SK-N-SH (cell line): ENCODE measurements at regions not wholly inside any gene's neighbourhood (a gene's known extent, or its start where the extent isn't known, plus 50 kb on each side); places are given as distances from the start of the nearest gene placed in this dataset.

Experiments used
- CTCF ChIA-PET: fragments of 300-600, 350-600 bp; formaldehyde crosslinking; extraction: SDS; loops from one replicate; lab custom pipeline; 2021; lab: Yijun Ruan, JAX
- POLR2A ChIA-PET: fragments of 350-600 bp; sonication (Branson Sonifier 250); formaldehyde crosslinking; extraction: SDS; loops from one replicate; lab custom pipeline; 2020; ENCODE audit warnings: antibody characterized with exemption, inconsistent platforms; lab: Yijun Ruan, JAX
- DNase-seq: peaks from one replicate; pipeline ENCODE4 v3.0.0; 2012
- H2AFZ ChIP-seq: fragments of 200-600 bp; sonication (generic); 2 replicates; pipeline ENCODE4 v1.8.1; 2016; ENCODE audit warnings: antibody characterized with exemption, mild to moderate bottlenecking, low read depth
- H3F3A ChIP-seq: fragments of 200-600 bp; sonication (generic); replicated peaks from 2 replicates; pipeline ENCODE3; 2016; ENCODE audit warnings: antibody characterized with exemption, mild to moderate bottlenecking; ENCODE audit not compliant: insufficient read depth
- H3K27ac ChIP-seq, 2 experiments: fragments of 200-500 bp in 1 of 2; fragments of 200-600 bp in 1 of 2; sonication (Bioruptor generic) in 1 of 2; sonication (generic), shearing (Covaris generic) in 1 of 2; 2 replicates each; pipeline versions ENCODE4 v1.5.1 to v1.6.1; 2014 to 2016; ENCODE audit warnings: low read depth in 2 of 2, inconsistent platforms in 1 of 2, low read length in 1 of 2, mild to moderate bottlenecking in 1 of 2, mixed read lengths in 1 of 2
- H3K27me3 ChIP-seq: fragments of 200-600 bp; sonication (generic), shearing (Covaris generic); 2 replicates; pipeline ENCODE4 v1.6.1; 2016; ENCODE audit warnings: mixed run types; ENCODE audit not compliant: insufficient read depth
- H3K36me3 ChIP-seq, 2 experiments: fragments of 200-500 bp in 1 of 2; fragments of 200-600 bp in 1 of 2; sonication (Bioruptor generic) in 1 of 2; sonication (generic) in 1 of 2; replicated peaks in 1 of 2; 2 replicates each; pipeline versions ENCODE3 to v1.5.1; 2014 to 2016; ENCODE audit warnings: low read length in 1 of 2, mild to moderate bottlenecking in 1 of 2; ENCODE audit not compliant: insufficient read depth in 2 of 2, control insufficient read depth in 1 of 2
- H3K4me1 ChIP-seq, 2 experiments: fragments of 200-500 bp in 1 of 2; fragments of 200-600 bp in 1 of 2; sonication (Bioruptor generic) in 1 of 2; sonication (generic), shearing (Covaris generic) in 1 of 2; 2 replicates each; pipeline versions ENCODE4 v1.5.1 to v1.6.1; 2014 to 2016; ENCODE audit warnings: low read depth in 1 of 2, low read length in 1 of 2, mixed run types in 1 of 2; ENCODE audit not compliant: insufficient read depth in 2 of 2, control insufficient read depth in 1 of 2
- H3K4me2 ChIP-seq: fragments of 200-600 bp; sonication (generic), shearing (Covaris generic); 2 replicates; pipeline ENCODE4 v1.6.1; 2017; ENCODE audit warnings: mixed run types
- H3K4me3 ChIP-seq, 2 experiments: fragments of 200-500 bp in 1 of 2; fragments of 200-600 bp in 1 of 2; sonication (Bioruptor generic) in 1 of 2; sonication (generic), shearing (Covaris generic) in 1 of 2; 2 replicates each; pipeline versions ENCODE4 v1.5.1 to v1.8.1; 2014 to 2016; ENCODE audit warnings: low read depth in 2 of 2, inconsistent platforms in 1 of 2, low read length in 1 of 2, mild to moderate bottlenecking in 1 of 2, mixed read lengths in 1 of 2, moderate library complexity in 1 of 2
- H3K79me2 ChIP-seq: fragments of 200-600 bp; sonication (generic); 2 replicates; pipeline ENCODE4 v1.8.1; 2017; ENCODE audit warnings: mild to moderate bottlenecking; ENCODE audit not compliant: insufficient read depth
- H3K9ac ChIP-seq: fragments of 200-600 bp; sonication (generic); 2 replicates; pipeline ENCODE4 v1.6.1; 2017; ENCODE audit warnings: mixed run types
- H3K9me2 ChIP-seq: fragments of 200-600 bp; sonication (generic); 2 replicates; pipeline ENCODE4 v1.6.1; 2017; ENCODE audit warnings: mixed run types
- H3K9me3 ChIP-seq: fragments of 200-600 bp; sonication (generic); 2 replicates; pipeline ENCODE4 v1.6.1; 2017; ENCODE audit warnings: mixed run types, mild to moderate bottlenecking, moderate library complexity
- H4K20me1 ChIP-seq: fragments of 200-600 bp; sonication (generic); 2 replicates; pipeline ENCODE4 v1.6.1; 2017; ENCODE audit warnings: mild to moderate bottlenecking, mixed run types; ENCODE audit not compliant: insufficient read depth
- CHD2 ChIP-seq: fragments of 150-350 bp; IDR thresholded peaks from 2 replicates; pipeline ENCODE4 v1.6.1; 2018; ENCODE audit warnings: low read length; ENCODE audit not compliant: partially characterized antibody
- CTCF ChIP-seq: fragments of 200-600 bp; sonication (generic); IDR thresholded peaks from 2 replicates; pipeline ENCODE4 v1.6.1; 2017; ENCODE audit warnings: antibody characterized with exemption, mild to moderate bottlenecking, moderate library complexity
- EP300 ChIP-seq, 2 experiments: IDR thresholded peaks; 2 replicates each; pipeline versions ENCODE4 v1.4.0 to v1.6.1; 2012; ENCODE audit warnings: borderline replicate concordance in 1 of 2, low read depth in 1 of 2, low read length in 1 of 2
- FOSL2 ChIP-seq: IDR thresholded peaks from 2 replicates; pipeline ENCODE4 v1.4.0; 2012; ENCODE audit warnings: low read depth, mild to moderate bottlenecking, moderate library complexity, borderline replicate concordance
- FOXJ3 ChIP-seq: sonication (generic); formaldehyde crosslinking; IDR thresholded peaks from 2 replicates; pipeline ENCODE4 v1.5.1; 2020; ENCODE audit warnings: mild to moderate bottlenecking, missing genetic modification reagents
- FOXM1 ChIP-seq: IDR thresholded peaks from 2 replicates; pipeline ENCODE4 v1.4.0; 2012; ENCODE audit warnings: low read depth, mild to moderate bottlenecking
- JUND ChIP-seq: IDR thresholded peaks from 2 replicates; pipeline ENCODE4 v1.4.0; 2012
- NRF1 ChIP-seq: IDR thresholded peaks from 2 replicates; pipeline ENCODE4 v1.6.1; 2012; ENCODE audit warnings: low read depth, mild to moderate bottlenecking, low read length
- REST ChIP-seq: IDR thresholded peaks from 2 replicates; pipeline ENCODE4 v1.6.1; 2012; ENCODE audit warnings: mild to moderate bottlenecking, low read depth, low read length, moderate library complexity
- RFX5 ChIP-seq: IDR thresholded peaks from 2 replicates; pipeline ENCODE4 v1.6.1; 2012; ENCODE audit warnings: mild to moderate bottlenecking, improper control_type of control experiment, low read length
- SIN3A ChIP-seq: IDR thresholded peaks from 2 replicates; pipeline ENCODE4 v1.6.1; 2012; ENCODE audit warnings: low read depth, mild to moderate bottlenecking, low read length, moderate library complexity, borderline replicate concordance
- SMC3 ChIP-seq: IDR thresholded peaks from 2 replicates; pipeline ENCODE4 v1.6.1; 2012; ENCODE audit warnings: low read depth, low read length, improper control_type of control experiment
- TAF1 ChIP-seq: IDR thresholded peaks from 2 replicates; pipeline ENCODE4 v1.6.1; 2012; ENCODE audit warnings: low read depth, mild to moderate bottlenecking, low read length, moderate library complexity, borderline replicate concordance
- TEAD4 ChIP-seq: IDR thresholded peaks from 2 replicates; pipeline ENCODE4 v1.4.0; 2012; ENCODE audit warnings: mild to moderate bottlenecking, borderline replicate concordance; ENCODE audit not compliant: insufficient read depth
- USF2 ChIP-seq: fragments of 150-350 bp; IDR thresholded peaks from 2 replicates; pipeline ENCODE4 v1.6.1; 2017; ENCODE audit warnings: antibody characterized with exemption, low read length, low read depth, borderline replicate concordance
- YY1 ChIP-seq: IDR thresholded peaks from 2 replicates; pipeline ENCODE4 v1.4.0; 2012; ENCODE audit warnings: low read depth, mild to moderate bottlenecking
- ZBTB33 ChIP-seq: IDR thresholded peaks from 2 replicates; pipeline ENCODE4 v1.4.0; 2012; ENCODE audit warnings: low read depth, borderline replicate concordance
- WGBS: methylation state at CpG from one replicate; pipeline ENCODE4 v1.1.6; 2017; ENCODE audit warnings: low lambda C conversion rate; 5-methylcytosine and 5-hydroxymethylcytosine counted together

GRCh38 chr6:24010133-24010532, 115.9 kb upstream of the NRSN1 start:
- no peak for TF ChIP-seq ZBTB33
- TF ChIP-seq USF2, result no peak
- no peak for TF ChIP-seq SMC3
- no peak for TF ChIP-seq NRF1
- TF ChIP-seq SIN3A, result no peak
- no peak for TF ChIP-seq CTCF
- TF ChIP-seq FOXJ3 (CRISPR knock-in tag), result no peak
- TF ChIP-seq YY1, result no peak
- no peak for TF ChIP-seq CHD2
- TF ChIP-seq RFX5, result no peak
- no peak for TF ChIP-seq FOSL2
- Histone ChIP-seq H3K36me3 (no peaks in the 10 kb centered on the region), H2AFZ (no peak overlapping the region), H3K27me3 (no peaks in the 10 kb centered on the region), H4K20me1 (no peaks in the 10 kb centered on the region), H3K79me2 (no peaks in the 10 kb centered on the region), H3K27ac (no peak overlapping the region), H3K9me2 (no peaks in the 10 kb centered on the region), H3K4me2 (no peak overlapping the region), H3F3A (no peaks in the 10 kb centered on the region), H3K4me1 (no peaks in the 10 kb centered on the region), H3K4me3 (no peak overlapping the region), H3K9me3 (no peaks in the 10 kb centered on the region), H3K9ac (no peak overlapping the region)
- DNase-seq, result no peak
- 13% methylated on average over 3 of the region's 3 CpGs for WGBS
- CTCF ChIA-PET, result no interaction called here
- POLR2A ChIA-PET, result no interaction called here

GRCh38 chr6:24016286-24016685, 109.7 kb upstream of the NRSN1 start:
- no peaks in the 10 kb centered on the region for H3K9me3 ChIP-seq
- no peak overlapping the region for H3K27ac ChIP-seq
- no peaks in the 10 kb centered on the region for H3K79me2 ChIP-seq
- no peak overlapping the region for H3K9ac ChIP-seq
- H3K4me1 ChIP-seq, result no peaks in the 10 kb centered on the region
- WGBS, result 39% methylated on average over 2 of the region's 2 CpGs
- CTCF ChIA-PET, result no interaction called here
- no peak overlapping the region for H3K4me2 ChIP-seq
- H4K20me1 ChIP-seq, result no peaks in the 10 kb centered on the region
- H2AFZ ChIP-seq, result no peak overlapping the region
- H3K9me2 ChIP-seq, result no peaks in the 10 kb centered on the region
- no peaks in the 10 kb centered on the region for H3F3A ChIP-seq
- no peaks in the 10 kb centered on the region for H3K36me3 ChIP-seq
- no peaks in the 10 kb centered on the region for H3K27me3 ChIP-seq
- H3K4me3 ChIP-seq, result no peak overlapping the region
- POLR2A ChIA-PET, result no interaction called here
- no peak for DNase-seq
- TF ChIP-seq EP300 (IDR thresholded peaks at IDR 0.05; ENCODE audit: borderline replicate concordance in 1 of 2, low read depth in 1 of 2, low read length in 1 of 2) (no peak), CHD2 (no peak), REST (no peak), CTCF (no peak), TEAD4 (no peak), FOSL2 (no peak), JUND (no peak), NRF1 (no peak), FOXM1 (no peak), TAF1 (no peak), SMC3 (no peak)
